Erythroblast (primary cell): ENCODE measurements at regions not wholly inside any gene's neighbourhood (a gene's known extent, or its start where the extent isn't known, plus 50 kb on each side); places are given as distances from the start of the nearest gene placed in this dataset.

Experiments
- DNase-seq, 2 experiments: peaks; one replicate each; lab custom pipeline; 2025; lab: John Stamatoyannopoulos, UW
- GATA1 ChIP-seq: IDR thresholded peaks from 2 replicates; pipeline ENCODE4 v1.6.1; 2011; ENCODE audit warnings: low read depth, mild to moderate bottlenecking, control low read depth, low read length, moderate library complexity
- POLR2A ChIP-seq: IDR thresholded peaks from 2 replicates; pipeline ENCODE4 v1.6.1; 2011; ENCODE audit warnings: mild to moderate bottlenecking, low read length

DNA sequence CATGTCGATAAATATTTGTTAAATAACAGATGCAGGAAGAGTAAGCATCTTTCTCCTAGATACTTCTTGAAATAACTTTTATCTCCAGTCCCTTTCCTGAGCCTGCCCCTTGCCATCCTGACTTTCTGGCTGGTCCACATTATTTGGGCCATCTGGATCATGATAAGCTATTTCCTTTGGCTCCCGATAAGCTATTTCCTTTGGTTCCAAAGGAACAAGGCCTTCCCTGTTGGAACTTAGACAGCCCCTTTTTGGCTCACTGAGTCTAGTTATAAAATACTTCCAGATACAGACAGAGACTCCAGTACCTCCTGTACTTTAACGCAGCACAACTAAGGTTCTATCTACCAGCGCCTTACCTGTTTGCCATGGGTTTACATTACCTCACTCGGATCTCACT, 205.3 kb upstream of the CCDC150 start:
- TF ChIP-seq GATA1 (no peak), POLR2A (no peak)
- no peak for DNase-seq

DNA sequence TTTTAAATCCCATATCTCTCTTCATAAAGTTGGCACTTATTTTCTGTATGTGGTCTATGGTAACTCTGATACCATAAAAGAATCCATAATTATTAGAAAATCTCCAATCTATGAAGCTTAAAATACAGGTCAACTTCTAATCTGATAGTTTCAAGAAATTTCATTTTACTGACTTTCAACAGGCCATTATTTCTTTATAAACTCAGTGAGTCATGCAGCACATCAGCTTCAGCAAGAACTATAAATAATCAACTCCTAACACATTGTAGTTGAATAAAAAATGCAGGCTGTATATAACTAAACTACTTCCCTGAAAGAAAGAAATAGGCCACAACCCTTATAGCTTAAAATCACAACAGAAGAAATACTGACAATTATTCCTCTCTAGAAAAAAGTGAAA, 204.3 kb upstream of the CCDC150 start:
- TF ChIP-seq GATA1 (no peak), POLR2A (no peak)
- no peak for DNase-seq

DNA sequence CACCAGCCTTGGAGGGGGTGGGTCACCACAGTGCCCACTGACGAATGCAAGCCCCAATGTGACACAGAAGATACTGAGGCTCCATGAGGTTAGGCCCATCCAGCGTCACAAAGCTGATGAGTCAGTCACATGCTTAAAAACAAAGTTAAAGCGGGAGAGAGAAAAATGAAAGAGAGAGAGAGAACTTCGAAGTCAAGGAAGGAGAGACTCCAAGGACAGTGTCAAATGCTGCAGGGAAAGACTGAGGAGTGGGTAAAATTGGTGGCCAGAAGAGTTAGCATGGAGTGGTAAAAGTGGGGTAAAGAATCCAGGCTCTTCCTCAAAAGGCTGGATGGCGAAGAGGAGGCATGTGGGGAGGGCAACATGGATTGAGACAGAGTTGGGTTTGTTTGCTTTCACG, 201.9 kb upstream of the CCDC150 start:
- no peak for TF ChIP-seq POLR2A
- no peak for TF ChIP-seq GATA1
- no peak for DNase-seq

DNA sequence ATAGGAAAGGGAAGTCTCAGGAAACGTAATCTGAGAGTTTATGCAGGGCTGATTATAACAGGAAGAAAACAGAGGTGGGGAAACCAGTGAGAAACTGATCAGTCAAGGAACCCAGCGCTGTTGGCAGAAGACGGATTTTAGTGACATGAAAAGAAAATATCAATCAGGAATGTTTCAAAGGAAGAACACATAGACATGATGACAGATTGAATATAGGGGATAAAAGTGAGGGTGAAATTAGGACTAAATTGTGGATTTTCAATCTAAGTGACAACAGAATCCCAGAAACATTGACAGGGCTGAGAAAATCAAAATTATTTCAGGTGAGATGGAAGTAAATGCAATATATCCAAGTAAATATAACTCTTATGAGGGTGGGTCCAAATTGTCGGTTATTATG, 199.8 kb upstream of the CCDC150 start:
- TF ChIP-seq GATA1: no peak
- no peak for TF ChIP-seq POLR2A
- DNase-seq: no peak

DNA sequence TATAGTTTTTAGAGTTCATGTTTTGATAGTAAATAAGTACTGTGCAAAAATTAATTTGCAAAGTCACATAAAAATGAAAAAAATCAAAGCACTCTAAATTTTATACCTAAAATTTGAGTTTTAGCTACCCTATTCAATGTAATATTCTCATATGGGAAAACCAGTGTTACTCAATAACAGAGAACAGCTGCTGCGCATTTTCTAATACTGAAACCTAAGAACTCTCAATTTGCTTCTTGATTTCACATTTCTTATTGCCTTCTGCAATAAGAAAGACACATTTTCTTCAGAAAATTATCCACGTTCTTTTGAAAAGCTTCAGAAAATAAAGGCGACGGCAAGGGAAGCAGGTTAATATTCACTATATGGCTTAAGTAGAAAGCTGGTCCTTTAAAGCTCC, 199.1 kb upstream of the CCDC150 start:
- TF ChIP-seq GATA1 (no peak), POLR2A (no peak)
- no peak for DNase-seq

DNA sequence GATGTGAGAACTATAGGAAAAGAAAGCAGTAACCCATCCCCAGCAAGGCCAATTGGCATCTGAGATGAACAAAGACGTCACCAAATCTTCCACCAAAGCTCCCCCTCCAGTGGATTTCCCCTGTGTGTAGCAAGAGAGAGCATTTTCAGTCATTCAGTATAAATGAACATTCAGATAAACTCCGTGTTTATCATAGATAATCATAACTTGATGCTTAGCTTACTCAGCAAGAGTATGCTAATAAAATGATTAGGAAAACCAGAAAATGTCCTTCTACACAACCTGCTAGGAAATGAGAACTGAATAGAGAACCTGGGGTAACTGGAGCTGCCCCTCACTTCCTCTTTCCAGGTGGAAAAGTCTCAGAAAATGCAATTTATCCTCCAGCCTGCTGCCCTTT, 198.0 kb upstream of the CCDC150 start:
- TF ChIP-seq GATA1 (no peak), POLR2A (no peak)
- DNase-seq: no peak

DNA sequence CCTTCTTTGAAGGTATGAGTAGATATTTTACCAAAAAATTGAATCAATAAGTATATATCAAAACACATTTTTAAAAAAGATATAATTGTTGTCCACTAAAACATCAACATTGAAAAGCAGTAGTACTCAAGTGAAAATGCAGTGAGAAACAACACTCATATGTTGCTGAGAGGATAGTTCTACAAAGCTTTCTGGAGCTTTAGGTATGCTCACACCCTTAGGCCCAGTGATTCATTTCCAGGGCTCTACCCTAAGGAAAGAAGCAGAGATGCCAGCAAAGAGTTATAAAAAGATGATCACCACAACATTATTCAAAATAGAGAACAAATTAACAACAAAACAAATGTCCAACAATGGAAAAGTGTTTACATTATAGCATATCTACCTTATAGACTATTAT, 197.3 kb upstream of the CCDC150 start:
- DNase-seq: no peak
- TF ChIP-seq GATA1: no peak
- TF ChIP-seq POLR2A: no peak

DNA sequence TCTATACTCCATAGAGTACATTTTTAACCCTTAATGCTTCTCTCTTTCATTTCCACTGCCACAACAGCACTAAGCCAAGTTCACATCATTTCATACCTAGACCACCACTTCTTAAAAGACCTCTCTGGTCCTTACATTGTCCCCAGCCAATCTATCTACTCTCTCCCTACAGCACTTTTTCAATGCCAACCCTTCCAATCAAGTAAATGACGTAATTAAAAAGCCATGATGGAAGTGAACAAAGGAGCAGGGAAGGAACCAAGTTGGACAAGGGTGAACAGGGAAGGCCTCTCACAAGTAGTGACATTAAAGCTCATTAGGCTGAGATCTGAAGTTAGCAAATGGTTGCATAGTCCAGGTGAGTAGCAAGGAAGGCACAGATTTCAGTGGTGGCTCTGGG, 195.1 kb upstream of the CCDC150 start:
- no peak for DNase-seq
- TF ChIP-seq GATA1 (no peak), POLR2A (no peak)

DNA sequence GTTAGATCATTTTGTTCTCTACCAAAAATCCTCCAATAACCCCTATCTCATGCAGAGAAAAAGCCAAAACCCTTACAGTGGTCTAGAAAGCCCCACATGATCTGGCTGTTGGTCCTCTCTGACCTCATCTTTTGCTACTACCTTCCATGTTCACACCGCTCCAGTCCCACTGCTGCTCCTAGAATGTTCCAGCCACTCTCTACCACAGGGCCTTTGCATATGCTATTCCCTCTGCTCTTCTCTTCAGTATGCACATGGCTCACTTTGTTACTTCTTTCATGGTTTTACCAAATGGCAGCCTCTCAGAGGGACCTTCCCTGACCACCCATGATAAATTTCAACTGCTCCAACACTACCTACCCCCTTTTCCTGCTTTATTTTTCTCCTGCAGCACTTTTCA, 193.5 kb upstream of the CCDC150 start:
- DNase-seq: no peak
- TF ChIP-seq POLR2A (no peak), GATA1 (no peak)

DNA sequence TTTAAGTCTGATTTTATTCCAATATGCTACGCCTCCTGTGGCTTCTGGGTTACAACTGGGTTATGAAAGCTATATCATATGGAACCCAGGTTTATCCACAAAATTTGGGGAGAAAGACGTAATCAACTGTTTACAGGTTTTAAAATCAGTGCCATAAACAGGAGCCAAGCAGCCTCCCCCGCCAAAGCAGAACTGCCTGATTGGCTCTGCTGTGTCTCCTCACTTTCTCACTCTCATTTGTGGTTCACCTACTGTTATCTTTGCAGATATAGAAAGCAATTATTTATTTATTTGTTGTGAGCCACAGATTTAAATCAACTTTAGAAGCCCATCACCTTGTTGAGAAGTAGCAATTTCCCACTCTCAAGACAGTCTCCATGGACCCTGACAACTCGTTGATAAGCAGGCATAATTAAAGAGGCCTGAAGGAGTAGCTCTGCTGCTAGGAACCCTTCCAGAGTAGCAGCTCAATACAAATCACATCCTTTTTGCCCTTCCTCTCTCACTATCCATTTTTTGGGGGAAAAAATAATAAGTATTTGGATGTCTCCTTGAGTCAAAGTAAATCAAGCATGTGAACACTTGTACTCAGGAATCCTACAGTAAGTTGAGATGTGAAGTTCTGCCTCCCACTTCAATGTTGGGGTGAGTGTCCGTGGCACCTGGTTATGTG, 191.0 kb upstream of the CCDC150 start:
- DNase-seq: no peak
- TF ChIP-seq POLR2A (no peak), GATA1 (no peak)

DNA sequence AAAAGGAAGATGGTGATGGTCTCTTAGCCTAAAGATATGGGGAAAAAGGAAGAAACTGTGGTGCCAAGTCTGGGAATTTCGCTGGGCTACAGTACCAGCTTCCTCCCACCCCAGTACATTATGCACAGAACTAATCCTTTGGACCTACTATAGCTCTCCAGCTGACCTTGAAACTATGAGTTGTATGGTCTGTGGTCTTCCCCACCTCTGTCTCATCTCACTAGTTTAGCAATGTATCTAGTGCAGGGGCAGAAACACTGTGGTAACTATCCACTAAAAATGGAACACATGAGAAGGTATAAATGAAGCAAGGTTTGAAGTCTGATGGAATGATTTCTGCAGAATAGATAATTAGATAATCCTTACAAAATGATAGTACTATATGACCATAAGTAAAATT, 190.4 kb upstream of the CCDC150 start:
- TF ChIP-seq POLR2A: no peak
- TF ChIP-seq GATA1: no peak
- DNase-seq: no peak

DNA sequence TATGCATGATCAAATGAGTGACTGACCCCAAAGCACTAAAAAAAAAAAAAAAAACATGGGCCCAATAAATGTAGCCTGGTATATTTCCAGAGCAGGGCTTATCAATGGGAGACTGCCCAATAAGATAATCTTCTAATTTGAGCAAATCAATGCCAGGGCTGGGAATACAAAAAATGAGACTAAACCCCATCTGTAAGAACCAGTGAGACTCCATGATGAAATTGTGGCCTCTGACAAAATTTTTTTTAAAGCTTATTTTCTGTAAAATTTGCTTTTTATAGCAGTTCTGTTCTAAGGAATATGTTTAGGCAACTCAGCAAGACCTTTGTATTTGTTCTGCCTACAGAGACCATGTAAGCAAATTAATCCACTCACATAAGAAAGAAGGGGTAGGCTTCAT, 186.8 kb upstream of the CCDC150 start:
- TF ChIP-seq GATA1: no peak
- no peak for TF ChIP-seq POLR2A
- DNase-seq: no peak

DNA sequence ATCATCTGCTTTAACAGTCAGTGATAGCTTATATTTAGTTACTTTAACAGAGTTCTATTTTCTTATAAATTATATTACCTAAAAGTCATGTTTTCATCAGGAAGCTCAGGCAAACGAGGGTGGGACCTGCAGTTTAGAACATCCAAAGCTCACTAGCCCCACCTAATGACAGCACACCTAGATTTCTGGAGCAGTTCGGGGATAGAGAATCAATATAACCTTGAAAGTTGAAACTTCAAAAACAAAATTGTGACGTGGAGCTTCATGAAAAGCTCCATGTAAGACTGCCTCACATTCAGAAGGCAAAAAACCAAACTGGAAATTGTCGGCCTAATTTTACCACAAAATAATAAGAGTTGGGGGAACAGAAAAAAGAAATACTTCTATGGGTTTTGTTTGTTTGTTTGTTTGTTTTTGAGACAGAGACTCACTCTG, 185.9 kb upstream of the CCDC150 start:
- DNase-seq: peak; percentile 17 to 58
- no peak for TF ChIP-seq GATA1
- TF ChIP-seq POLR2A: no peak

DNA sequence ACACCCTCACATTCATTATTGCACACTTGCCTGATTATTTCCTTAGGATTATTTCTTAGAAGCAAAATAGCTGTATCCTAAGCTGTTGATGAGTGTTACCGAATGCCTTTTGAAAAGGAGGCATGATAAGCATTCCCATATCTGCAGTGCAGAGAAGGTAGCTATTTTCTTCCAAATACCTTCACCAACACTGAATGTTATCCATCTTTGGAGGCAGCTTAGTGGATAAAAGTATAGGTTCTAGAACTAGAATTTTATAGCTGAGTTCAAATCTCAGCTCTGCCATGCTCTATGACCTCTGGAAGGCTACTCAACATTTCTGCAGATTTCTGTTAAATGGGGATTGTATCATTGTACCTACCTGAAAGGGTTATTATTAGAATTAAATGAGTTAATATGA, 185.0 kb upstream of the CCDC150 start:
- TF ChIP-seq POLR2A: no peak
- TF ChIP-seq GATA1: no peak
- no peak for DNase-seq

DNA sequence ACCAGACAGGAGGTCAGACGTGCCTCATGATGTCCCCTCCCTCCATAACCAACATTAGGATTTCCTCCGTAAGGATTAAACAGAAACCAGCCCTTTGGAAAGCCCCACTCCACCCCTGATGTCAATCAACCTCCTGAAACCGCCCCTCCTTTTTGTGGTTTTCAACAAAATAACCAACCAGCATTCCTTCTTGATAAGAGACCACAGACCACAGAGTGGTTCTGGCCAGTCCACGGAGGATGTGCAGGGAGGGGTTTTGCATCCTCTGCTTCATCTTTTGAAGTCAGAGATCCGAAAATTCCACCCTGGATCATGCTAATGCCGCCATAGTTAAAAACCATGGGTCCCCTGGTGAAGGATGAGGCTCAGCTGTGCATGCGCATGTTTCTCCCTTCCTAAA, 180.0 kb upstream of the CCDC150 start:
- DNase-seq: no peak
- TF ChIP-seq GATA1: no peak
- no peak for TF ChIP-seq POLR2A

DNA sequence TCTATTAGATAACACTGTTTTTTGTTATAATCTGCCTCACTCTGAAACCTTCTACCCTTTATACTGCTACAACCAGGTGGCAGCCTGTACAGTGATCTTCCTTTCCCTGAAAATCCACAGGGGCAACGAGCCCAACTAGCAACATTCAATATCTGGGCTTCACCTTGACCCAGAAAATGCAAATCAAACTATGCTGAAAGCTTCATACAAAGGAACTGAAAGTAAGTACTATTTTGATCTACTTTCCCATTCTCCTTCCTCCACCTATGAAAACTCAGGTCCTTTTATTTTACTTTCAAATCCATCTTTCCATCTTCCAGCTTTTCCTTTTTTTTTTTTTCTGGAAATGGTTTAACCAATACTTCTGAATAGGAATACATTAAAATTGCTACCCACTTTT, 175.8 kb upstream of the CCDC150 start:
- no peak for TF ChIP-seq GATA1
- no peak for TF ChIP-seq POLR2A
- DNase-seq: no peak
